GM12874 (cell line): ENCODE measurements at regions not wholly inside any gene's neighbourhood (a gene's known extent, or its start where the extent isn't known, plus 50 kb on each side); places are given as distances from the start of the nearest gene placed in this dataset.

Source experiments
- TF ChIP-seq, protein P1 (sequence below): IDR thresholded peaks from 2 replicates; pipeline ENCODE4 v1.5.1; 2011; ENCODE audit warnings: low read depth, mild to moderate bottlenecking, control low read depth, low read length, moderate library complexity; ENCODE audit not compliant: insufficient read depth

DNA sequence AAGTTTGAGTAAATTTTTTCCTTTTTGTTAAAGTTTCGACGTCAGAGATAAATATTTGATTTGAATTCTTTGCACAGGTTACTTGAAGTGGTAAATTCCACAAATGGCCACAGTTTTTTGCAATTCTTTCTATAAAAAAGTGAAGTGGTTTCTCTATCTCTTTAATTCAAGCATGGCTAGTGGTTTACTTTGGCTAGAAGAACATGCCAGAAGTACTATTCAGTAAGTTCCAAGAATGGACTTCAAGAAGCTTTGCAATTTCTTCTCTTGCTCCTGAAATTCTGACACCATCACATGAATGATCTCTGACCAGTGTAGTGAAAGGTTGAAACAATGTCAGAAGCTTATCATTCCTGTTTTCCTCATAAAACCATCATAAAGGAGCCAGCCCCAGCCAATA is 55.7 kb upstream of the RNPC3 start:
- TF ChIP-seq, protein P1, sequence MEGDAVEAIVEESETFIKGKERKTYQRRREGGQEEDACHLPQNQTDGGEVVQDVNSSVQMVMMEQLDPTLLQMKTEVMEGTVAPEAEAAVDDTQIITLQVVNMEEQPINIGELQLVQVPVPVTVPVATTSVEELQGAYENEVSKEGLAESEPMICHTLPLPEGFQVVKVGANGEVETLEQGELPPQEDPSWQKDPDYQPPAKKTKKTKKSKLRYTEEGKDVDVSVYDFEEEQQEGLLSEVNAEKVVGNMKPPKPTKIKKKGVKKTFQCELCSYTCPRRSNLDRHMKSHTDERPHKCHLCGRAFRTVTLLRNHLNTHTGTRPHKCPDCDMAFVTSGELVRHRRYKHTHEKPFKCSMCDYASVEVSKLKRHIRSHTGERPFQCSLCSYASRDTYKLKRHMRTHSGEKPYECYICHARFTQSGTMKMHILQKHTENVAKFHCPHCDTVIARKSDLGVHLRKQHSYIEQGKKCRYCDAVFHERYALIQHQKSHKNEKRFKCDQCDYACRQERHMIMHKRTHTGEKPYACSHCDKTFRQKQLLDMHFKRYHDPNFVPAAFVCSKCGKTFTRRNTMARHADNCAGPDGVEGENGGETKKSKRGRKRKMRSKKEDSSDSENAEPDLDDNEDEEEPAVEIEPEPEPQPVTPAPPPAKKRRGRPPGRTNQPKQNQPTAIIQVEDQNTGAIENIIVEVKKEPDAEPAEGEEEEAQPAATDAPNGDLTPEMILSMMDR = no peak

DNA sequence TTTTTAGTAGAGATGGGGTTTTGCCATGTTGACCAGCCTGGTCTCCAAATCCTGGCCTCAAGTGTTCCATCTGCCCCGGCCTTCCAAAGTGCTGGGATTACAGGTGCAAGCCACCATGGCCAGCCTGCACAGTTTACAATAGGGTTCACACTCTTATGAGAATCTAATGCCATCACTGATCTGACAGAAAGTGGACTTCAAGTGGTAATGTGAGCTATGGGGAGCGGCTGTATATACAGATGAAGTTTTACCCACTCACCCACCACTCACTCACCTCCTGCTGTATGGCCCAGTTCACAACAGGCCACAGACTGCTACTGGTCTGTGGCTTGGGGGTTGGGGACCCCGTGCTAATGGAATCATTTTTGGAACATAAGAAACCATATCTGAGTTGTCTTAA is 58.4 kb upstream of the RNPC3 start:
- TF ChIP-seq, protein P1 = no peak

DNA sequence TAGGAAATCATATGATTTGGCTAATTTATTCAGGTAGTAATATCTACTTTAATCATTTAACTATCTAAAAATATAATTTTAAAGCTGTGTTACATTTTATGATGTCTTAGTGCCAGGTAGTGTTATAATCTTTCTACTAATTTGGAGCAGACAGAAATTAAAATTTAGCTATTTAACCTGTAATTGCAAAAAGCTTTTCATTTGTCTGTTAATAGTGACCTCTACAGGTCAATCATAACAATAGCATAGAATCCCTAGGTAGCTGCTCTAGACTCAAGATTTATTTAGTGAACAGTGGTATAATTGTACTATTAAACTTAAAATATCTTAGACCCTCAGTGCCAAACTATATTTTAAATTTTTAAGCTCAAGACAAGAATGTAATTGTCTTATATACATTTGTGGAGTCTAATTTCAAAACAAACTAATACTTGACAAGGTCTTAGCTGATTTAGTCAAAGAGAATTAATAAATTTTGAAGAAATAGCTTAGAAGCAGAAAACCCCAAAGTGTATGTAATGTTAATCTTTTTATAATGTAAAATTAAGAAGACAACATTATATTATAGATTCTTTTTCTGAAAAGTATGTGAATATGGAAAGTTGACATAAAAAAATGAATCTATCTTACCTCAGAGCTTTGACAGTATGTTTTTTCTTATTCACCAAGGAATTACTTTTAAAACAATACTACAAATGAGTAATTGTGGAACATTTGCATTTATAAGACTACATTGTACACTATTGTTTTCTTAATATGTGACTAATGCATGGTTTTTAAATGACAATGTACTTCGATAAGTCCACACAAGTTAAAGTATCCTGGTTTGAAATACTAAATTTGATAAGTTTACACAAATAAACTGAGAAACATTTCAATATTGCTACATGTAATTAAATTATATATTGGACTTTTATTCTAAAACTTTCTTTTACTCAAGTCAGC is 64.1 kb upstream of the RNPC3 start:
- TF ChIP-seq, protein P1 = peak; percentile 26; the same call in 1 of the 2 replicates

DNA sequence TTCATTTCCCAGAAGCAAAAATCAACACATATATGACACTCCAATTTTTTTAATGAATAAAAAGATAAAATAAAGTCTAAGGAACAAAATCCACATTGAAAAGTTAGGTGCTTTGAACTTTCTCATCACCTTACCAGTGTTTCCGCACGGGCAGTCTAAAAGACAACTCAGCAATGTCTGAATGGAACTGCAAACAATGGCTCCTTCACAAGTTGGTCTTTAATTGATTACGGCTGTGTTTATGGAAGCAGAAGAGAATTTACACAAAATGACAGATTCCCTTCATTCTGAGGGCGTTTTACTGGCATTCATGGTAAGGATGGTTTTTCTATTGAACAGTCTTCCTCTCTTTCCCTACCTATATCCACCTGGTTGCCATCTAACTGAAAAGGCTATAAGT is 65.0 kb upstream of the RNPC3 start:
- TF ChIP-seq, protein P1 = no peak

DNA sequence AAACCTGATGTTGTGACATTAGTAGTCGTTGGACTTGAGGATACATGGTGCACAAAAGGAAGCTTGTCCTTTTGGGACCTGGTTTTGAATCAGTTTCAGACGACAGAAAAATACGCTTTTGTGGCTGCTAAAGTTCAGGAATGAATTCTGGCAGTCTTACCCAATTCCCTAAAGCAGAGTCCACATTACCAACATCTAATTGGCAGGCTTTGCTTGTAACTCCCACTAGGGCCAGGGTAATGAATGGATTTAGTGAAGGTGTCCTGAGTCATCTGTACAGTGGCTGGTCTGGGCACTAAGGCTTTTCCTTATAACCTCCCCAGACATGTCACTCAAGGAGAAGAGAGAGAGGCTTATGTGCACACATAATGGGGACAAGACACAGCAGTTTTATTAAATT is 66.2 kb upstream of the RNPC3 start:
- TF ChIP-seq, protein P1 = no peak

DNA sequence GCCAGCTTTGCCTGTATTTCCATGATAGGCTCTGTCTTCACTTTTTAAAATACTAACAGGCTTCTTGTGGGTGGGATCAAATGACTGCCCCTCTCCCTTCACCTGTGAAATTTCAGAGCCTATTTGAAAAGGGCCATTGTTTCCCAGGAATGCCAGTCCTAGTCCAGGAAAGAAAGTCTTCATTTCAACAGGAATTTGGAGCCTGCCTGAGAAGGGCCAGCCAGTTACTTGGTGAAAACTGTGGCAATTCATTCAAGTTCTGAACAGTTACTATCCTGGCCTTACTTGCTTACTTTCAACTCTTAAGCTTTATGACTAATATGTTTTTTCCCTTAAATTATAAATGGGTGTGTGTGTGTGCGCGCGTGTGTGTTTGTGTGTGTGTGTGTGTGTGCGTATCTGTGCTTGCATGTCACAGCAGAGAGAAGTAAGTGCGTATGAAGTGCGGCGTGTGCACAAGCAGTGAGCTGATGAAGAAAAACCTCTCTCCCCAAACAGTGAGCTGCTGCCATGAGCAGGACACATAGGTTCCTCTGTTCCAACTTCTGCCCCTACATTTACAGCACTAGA is 67.5 kb upstream of the RNPC3 start:
- TF ChIP-seq, protein P1 = no peak

DNA sequence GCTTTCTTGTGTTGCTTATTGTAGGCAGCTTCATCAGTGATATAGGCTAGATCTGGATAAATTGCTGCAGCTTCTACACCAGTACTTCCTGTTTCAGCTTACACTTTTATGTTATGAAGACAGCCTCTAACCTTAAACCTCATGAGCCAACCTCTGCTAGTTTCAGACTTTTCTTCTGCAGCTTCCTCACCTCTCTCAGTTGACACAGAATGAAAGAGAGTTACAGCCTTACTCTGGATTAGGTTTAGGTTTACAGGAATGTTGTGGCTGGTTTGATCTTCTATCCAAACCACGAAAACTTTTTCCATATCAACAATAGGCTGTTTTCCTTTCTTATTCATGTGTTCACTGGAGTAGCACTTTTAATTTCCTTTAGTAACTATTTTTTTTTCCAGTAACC is 76.9 kb upstream of the RNPC3 start:
- TF ChIP-seq, protein P1 = no peak
